ENCODE measurements at regions not wholly inside any gene's neighbourhood (a gene's known extent, or its start where the extent isn't known, plus 50 kb on each side); places are given as distances from the start of the nearest gene placed in this dataset.

DNA sequence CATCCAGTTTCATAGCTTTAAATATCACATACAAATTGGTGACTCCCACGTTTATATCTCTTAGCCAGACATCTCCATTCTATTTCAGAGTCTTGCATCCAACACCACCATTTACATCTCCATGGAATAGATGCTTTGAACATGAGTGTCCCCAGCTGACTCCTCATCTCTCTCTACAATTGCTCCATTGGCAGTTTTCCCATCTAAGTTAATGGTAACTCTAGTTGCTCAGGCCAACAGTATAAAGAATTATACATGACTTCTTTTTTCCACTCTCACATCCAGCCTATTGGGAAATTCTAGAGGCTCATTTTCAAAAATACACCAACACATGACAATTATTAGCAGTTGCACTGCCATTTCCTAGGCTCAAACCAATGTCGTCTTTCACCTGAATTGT is 388.2 kb downstream of the STIM2 start:
- Mint-ChIP-seq H3K36me3 (ENCODE audit: unreplicated experiment) (no peaks in the 10 kb centered on the region), H3K4me3 (ENCODE audit: unreplicated experiment) (no peak overlapping the region), H3K27me3 (ENCODE audit: unreplicated experiment) (no peaks in the 10 kb centered on the region), H3K27ac (ENCODE audit: unreplicated experiment) (no peak overlapping the region), H3K9me3 (ENCODE audit: unreplicated experiment) (peaks cover 3% of the 10 kb centered on the region), H3K4me1 (ENCODE audit: low read depth, unreplicated experiment) (no peaks in the 10 kb centered on the region)
- DNase-seq, result no peak
- TF ChIP-seq, protein P1, sequence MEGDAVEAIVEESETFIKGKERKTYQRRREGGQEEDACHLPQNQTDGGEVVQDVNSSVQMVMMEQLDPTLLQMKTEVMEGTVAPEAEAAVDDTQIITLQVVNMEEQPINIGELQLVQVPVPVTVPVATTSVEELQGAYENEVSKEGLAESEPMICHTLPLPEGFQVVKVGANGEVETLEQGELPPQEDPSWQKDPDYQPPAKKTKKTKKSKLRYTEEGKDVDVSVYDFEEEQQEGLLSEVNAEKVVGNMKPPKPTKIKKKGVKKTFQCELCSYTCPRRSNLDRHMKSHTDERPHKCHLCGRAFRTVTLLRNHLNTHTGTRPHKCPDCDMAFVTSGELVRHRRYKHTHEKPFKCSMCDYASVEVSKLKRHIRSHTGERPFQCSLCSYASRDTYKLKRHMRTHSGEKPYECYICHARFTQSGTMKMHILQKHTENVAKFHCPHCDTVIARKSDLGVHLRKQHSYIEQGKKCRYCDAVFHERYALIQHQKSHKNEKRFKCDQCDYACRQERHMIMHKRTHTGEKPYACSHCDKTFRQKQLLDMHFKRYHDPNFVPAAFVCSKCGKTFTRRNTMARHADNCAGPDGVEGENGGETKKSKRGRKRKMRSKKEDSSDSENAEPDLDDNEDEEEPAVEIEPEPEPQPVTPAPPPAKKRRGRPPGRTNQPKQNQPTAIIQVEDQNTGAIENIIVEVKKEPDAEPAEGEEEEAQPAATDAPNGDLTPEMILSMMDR (IDR thresholded peaks at IDR 0.05; ENCODE audit: partially characterized antibody, unreplicated experiment), result no peak

DNA sequence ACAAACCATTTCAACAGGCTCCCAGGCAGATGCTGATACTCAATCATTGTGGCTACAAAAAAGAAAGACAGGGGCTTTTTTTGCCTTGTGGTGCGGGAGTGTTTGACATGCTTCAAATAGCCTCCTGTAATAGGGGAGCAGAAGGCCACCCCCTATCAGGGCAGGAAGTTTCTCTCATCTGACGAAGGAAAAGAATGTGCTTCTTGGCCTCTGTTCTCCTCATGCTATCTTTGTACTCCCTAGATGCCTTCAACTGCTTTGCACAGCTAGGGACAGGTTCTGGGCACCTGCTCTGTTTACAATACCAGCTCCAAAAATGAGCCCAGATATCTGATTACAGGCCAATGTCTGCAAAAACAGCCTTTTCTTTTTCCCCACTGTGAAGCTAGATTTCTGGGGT is 391.1 kb downstream of the STIM2 start:
- Mint-ChIP-seq H3K27me3 (ENCODE audit: unreplicated experiment) (no peaks in the 10 kb centered on the region), H3K9me3 (ENCODE audit: unreplicated experiment) (peaks cover 3% of the 10 kb centered on the region), H3K36me3 (ENCODE audit: unreplicated experiment) (no peaks in the 10 kb centered on the region), H3K4me1 (ENCODE audit: low read depth, unreplicated experiment) (no peaks in the 10 kb centered on the region), H3K4me3 (ENCODE audit: unreplicated experiment) (no peak overlapping the region), H3K27ac (ENCODE audit: unreplicated experiment) (no peak overlapping the region)
- TF ChIP-seq, protein P1 (IDR thresholded peaks at IDR 0.05; ENCODE audit: partially characterized antibody, unreplicated experiment), result no peak
- no peak for DNase-seq

DNA sequence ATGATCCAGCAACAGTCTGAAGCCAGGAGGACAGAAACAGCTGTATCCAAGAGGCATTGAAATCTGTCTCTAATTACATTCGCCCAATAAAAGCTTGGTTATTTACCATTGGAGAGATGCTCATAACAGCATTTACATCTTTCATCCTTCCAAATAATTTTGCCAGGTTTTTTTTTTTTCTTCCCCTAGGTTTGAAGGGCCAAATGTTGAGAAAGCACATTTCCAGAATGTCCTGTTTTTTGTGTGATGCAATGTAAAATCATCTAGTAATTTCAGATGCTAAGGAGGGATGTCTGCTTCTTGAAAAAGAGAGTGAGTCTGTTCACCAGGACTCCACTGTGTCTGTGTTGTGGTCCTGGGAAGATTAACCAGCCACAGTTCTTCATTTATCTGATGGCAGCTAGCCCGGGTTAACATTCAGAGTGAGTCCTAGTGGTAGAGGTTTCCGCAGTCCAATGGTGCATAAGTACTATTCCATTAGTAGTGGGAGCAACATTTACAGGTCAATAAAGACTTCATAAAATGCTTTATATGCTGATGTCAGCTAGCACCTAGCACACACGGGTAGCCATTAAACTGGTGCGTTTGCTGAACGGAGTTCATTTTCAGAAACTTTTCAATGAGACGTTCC is 406.8 kb downstream of the STIM2 start:
- Mint-ChIP-seq H3K27ac (ENCODE audit: unreplicated experiment) (no peak overlapping the region), H3K36me3 (ENCODE audit: unreplicated experiment) (no peaks in the 10 kb centered on the region), H3K4me3 (ENCODE audit: unreplicated experiment) (no peak overlapping the region), H3K9me3 (ENCODE audit: unreplicated experiment) (peaks cover 1% of the 10 kb centered on the region), H3K27me3 (ENCODE audit: unreplicated experiment) (no peaks in the 10 kb centered on the region), H3K4me1 (ENCODE audit: low read depth, unreplicated experiment) (no peaks in the 10 kb centered on the region)
- TF ChIP-seq, protein P1 (IDR thresholded peaks at IDR 0.05; ENCODE audit: partially characterized antibody, unreplicated experiment), result no peak
- DNase-seq, result no peak

DNA sequence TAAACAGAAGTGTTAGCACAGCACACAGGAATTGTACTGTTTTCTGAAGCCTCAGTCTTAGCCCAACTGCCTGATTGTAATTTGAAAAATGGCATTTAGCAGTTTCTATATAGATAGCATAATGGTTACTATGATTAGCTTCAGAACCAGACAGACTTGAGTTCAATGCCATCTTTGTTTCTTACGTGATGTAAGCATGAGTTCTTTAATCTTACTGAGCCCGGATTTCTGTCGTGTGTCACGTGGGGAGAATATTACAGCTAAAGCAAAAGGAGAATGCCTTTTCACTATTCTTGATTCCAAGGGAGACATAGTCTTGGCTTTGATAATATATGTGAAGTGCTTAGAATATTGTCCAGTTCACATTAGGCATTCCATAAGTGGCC is 407.3 kb downstream of the STIM2 start:
- H3K36me3 Mint-ChIP-seq (ENCODE audit: unreplicated experiment), result no peaks in the 10 kb centered on the region
- no peak for DNase-seq
- H3K27ac Mint-ChIP-seq (ENCODE audit: unreplicated experiment), result no peak overlapping the region
- no peak overlapping the region for H3K4me3 Mint-ChIP-seq (ENCODE audit: unreplicated experiment)
- TF ChIP-seq, protein P1 (IDR thresholded peaks at IDR 0.05; ENCODE audit: partially characterized antibody, unreplicated experiment), result no peak
- H3K4me1 Mint-ChIP-seq (ENCODE audit: low read depth, unreplicated experiment), result no peaks in the 10 kb centered on the region
- peaks cover 1% of the 10 kb centered on the region for H3K9me3 Mint-ChIP-seq (ENCODE audit: unreplicated experiment)
- no peaks in the 10 kb centered on the region for H3K27me3 Mint-ChIP-seq (ENCODE audit: unreplicated experiment)

DNA sequence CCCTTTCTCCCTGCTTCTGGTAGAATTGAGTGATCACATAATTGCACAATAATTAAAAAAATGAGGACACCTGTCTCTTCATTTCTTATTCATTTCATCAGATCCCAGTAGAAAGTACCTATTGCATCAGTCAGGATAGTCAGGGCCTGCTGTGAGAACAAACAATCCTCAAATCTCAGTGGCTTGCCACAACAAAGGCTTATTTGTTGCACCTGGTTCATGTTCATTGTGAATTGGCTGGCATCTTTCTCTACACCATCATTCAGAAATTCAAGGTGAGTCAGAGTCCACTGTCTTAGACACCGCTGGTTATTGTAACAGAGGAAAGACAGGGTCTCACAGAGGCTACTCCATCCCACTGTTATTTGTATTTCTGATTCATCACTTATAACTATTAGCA is 409.8 kb downstream of the STIM2 start:
- H3K4me3 Mint-ChIP-seq (ENCODE audit: unreplicated experiment), result no peak overlapping the region
- no peaks in the 10 kb centered on the region for H3K36me3 Mint-ChIP-seq (ENCODE audit: unreplicated experiment)
- no peak overlapping the region for H3K27ac Mint-ChIP-seq (ENCODE audit: unreplicated experiment)
- no peak for DNase-seq
- H3K9me3 Mint-ChIP-seq (ENCODE audit: unreplicated experiment), result peaks cover 1% of the 10 kb centered on the region
- TF ChIP-seq, protein P1 (IDR thresholded peaks at IDR 0.05; ENCODE audit: partially characterized antibody, unreplicated experiment), result no peak
- H3K27me3 Mint-ChIP-seq (ENCODE audit: unreplicated experiment), result no peaks in the 10 kb centered on the region
- no peaks in the 10 kb centered on the region for H3K4me1 Mint-ChIP-seq (ENCODE audit: low read depth, unreplicated experiment)

Measured in glutamatergic neuron (in vitro differentiated cells).